A549 (cell line): ENCODE measurements at regions not wholly inside any gene's neighbourhood (a gene's known extent, or its start where the extent isn't known, plus 50 kb on each side); places are given as distances from the start of the nearest gene placed in this dataset.
"Not testable (repeated sequence)": the region's sequence is repeated elsewhere in the genome, so short reads cannot be mapped to it uniquely, and the experiment has no call there.

Source experiments
- ATAC-seq, 2 experiments: fragments of 200-7000 bp in 1 of 2; fragments of >200 bp in 1 of 2; cut with Nextera tagmentation in 1 of 2; cut with Tn5 transposase in 1 of 2; 3 replicates each; pipeline versions ENCODE4 v1.8.0 to v1.9.1; 2018 to 2020; ENCODE audit warnings: mild to moderate bottlenecking in 1 of 2, moderate library complexity in 1 of 2
- CTCF ChIA-PET: fragments of 300-600 bp; sonication (Branson Sonifier 250); formaldehyde crosslinking; extraction: SDS; loops from one replicate; lab custom pipeline; 2021; ENCODE audit warnings: antibody characterized with exemption, inconsistent platforms; lab: Yijun Ruan, JAX
- POLR2A ChIA-PET: fragments of 350-600 bp; formaldehyde crosslinking; extraction: SDS; loops from one replicate; lab custom pipeline; 2021; ENCODE audit warnings: antibody characterized with exemption, inconsistent platforms; lab: Yijun Ruan, JAX
- DNase-seq, 2 experiments: peaks; one replicate each; pipeline versions ENCODE4 v3.0.0 to v3.0.0-alpha.2; 2011 to 2016; ENCODE audit warnings: low read depth in 1 of 2, low spot score in 1 of 2
- FAIRE-seq: peaks from 2 replicates; lab custom pipeline; 2011; peaks lifted over from hg19 to GRCh38; lab: Jason Lieb, UNC
- H3K27ac ChIP-seq, 2 experiments: fragments of >200 bp; sonication (Bioruptor Twin); formaldehyde crosslinking; 3 replicates each; pipeline ENCODE4 v1.5.1; 2016 to 2017
- H3K4me1 ChIP-seq: fragments of >200 bp; sonication (Bioruptor Twin); formaldehyde crosslinking; 3 replicates; pipeline ENCODE4 v1.6.1; 2016
- H3K4me2 ChIP-seq: fragments of >200 bp; sonication (Bioruptor Twin); formaldehyde crosslinking; 3 replicates; pipeline ENCODE4 v1.6.1; 2016
- H3K4me3 ChIP-seq: fragments of >200 bp; sonication (Bioruptor Twin); formaldehyde crosslinking; 3 replicates; pipeline ENCODE4 v1.5.1; 2016
- H3K9me3 ChIP-seq: fragments of >200 bp; sonication (Bioruptor Twin); formaldehyde crosslinking; 3 replicates; pipeline ENCODE4 v1.6.1; 2016
- ATOH8 ChIP-seq: fragments of 250-450 bp; sonication (Bioruptor Pico); IDR thresholded peaks from 2 replicates; pipeline ENCODE4 v1.5.0; 2020; ENCODE audit warnings: low read depth, mild to moderate bottlenecking, moderate library complexity
- BHLHE40 ChIP-seq: IDR thresholded peaks from 2 replicates; pipeline ENCODE4 v1.6.1; 2012; ENCODE audit warnings: low read depth, low read length, inconsistent platforms
- CBX8 ChIP-seq: fragments of 200-600 bp; sonication (generic); IDR thresholded peaks from 2 replicates; pipeline ENCODE4 v1.6.1; 2016
- CEBPB ChIP-seq, 2 experiments: fragments of >200 bp in 1 of 2; sonication (Bioruptor Twin) in 1 of 2; formaldehyde crosslinking in 1 of 2; IDR thresholded peaks; 2 replicates each; pipeline ENCODE4 v1.6.1; 2012 to 2016
- CHD4 ChIP-seq: fragments of 200-600 bp; sonication (generic); IDR thresholded peaks from 2 replicates; pipeline ENCODE4 v1.6.1; 2016; ENCODE audit warnings: antibody characterized with exemption, mild to moderate bottlenecking, borderline replicate concordance
- EHF ChIP-seq: fragments of 250-450 bp; sonication (Bioruptor Pico); IDR thresholded peaks from 2 replicates; pipeline ENCODE4 v1.5.0; 2020; ENCODE audit warnings: mild to moderate bottlenecking
- ELK1 ChIP-seq: fragments of 150-350 bp; IDR thresholded peaks from 2 replicates; pipeline ENCODE4 v1.6.1; 2014; ENCODE audit warnings: low read depth, mild to moderate bottlenecking, low read length
- FOSL2 ChIP-seq, 2 experiments: fragments of 450-650 bp in 1 of 2; fragments of >200 bp in 1 of 2; sonication (Bioruptor Twin) in 1 of 2; formaldehyde crosslinking; IDR thresholded peaks; 2 replicates each; pipeline versions ENCODE4 v1.5.0 to v1.6.1; 2016 to 2020; ENCODE audit warnings: mild to moderate bottlenecking in 1 of 2, moderate library complexity in 1 of 2
- JUN ChIP-seq, 2 experiments: fragments of >200 bp; sonication (Bioruptor Twin); formaldehyde crosslinking; IDR thresholded peaks; 2 replicates in 1 of 2; 3 replicates in 1 of 2; pipeline ENCODE4 v1.6.1; 2016 to 2017
- KDM5A ChIP-seq: fragments of 200-600 bp; sonication (generic); IDR thresholded peaks from 2 replicates; pipeline ENCODE4 v1.6.1; 2016; ENCODE audit warnings: antibody characterized with exemption, mild to moderate bottlenecking
- MAFK ChIP-seq: fragments of 450-650 bp; IDR thresholded peaks from 2 replicates; pipeline ENCODE4 v1.6.1; 2014; ENCODE audit not compliant: partially characterized antibody
- MAX ChIP-seq: IDR thresholded peaks from 2 replicates; pipeline ENCODE4 v1.6.1; 2012
- MAZ ChIP-seq: fragments of 150-350 bp; IDR thresholded peaks from 2 replicates; pipeline ENCODE4 v1.6.1; 2014; ENCODE audit warnings: antibody characterized with exemption, low read depth, low read length, borderline replicate concordance
- NPAS2 ChIP-seq: fragments of 250-450 bp; sonication (Bioruptor Pico); IDR thresholded peaks from 2 replicates; pipeline ENCODE4 v1.8.0; 2022; ENCODE audit warnings: mild to moderate bottlenecking, moderate library complexity, borderline replicate concordance
- POLR2AphosphoS2 ChIP-seq: conservative IDR thresholded peaks from 2 replicates; pipeline ENCODE4 v1.6.1; 2012; ENCODE audit warnings: low read length, improper control_type of control experiment, inconsistent platforms
- RAD21 ChIP-seq, 2 experiments: fragments of >200 bp in 1 of 2; sonication (Bioruptor Twin) in 1 of 2; formaldehyde crosslinking in 1 of 2; IDR thresholded peaks in 1 of 2; conservative IDR thresholded peaks in 1 of 2; 2 replicates in 1 of 2; 3 replicates in 1 of 2; pipeline ENCODE4 v1.6.1; 2012 to 2018; ENCODE audit warnings: inconsistent platforms in 1 of 2
- RARB ChIP-seq: fragments of 250-450 bp; sonication (Bioruptor Pico); IDR thresholded peaks from 2 replicates; pipeline ENCODE4 v1.8.0; 2021; ENCODE audit warnings: mild to moderate bottlenecking, moderate library complexity
- RCOR1 ChIP-seq: fragments of 150-350 bp; IDR thresholded peaks from 2 replicates; pipeline ENCODE4 v1.6.1; 2014; ENCODE audit warnings: antibody characterized with exemption, low read length, low read depth
- SMC3 ChIP-seq: fragments of >200 bp; sonication (Bioruptor Twin); formaldehyde crosslinking; IDR thresholded peaks from 3 replicates; pipeline ENCODE4 v1.6.1; 2018; ENCODE audit warnings: inconsistent platforms
- TP53 ChIP-seq: fragments of 250-450 bp; sonication (Bioruptor Pico); IDR thresholded peaks from 2 replicates; pipeline ENCODE4 v1.5.0; 2021; ENCODE audit warnings: mild to moderate bottlenecking, moderate library complexity
- USF2 ChIP-seq: fragments of 450-650 bp; IDR thresholded peaks from 2 replicates; pipeline ENCODE4 v1.6.1; 2014; ENCODE audit warnings: antibody characterized with exemption
- ZFP36 ChIP-seq: fragments of 450-650 bp; IDR thresholded peaks from 2 replicates; pipeline ENCODE4 v1.6.1; 2014; ENCODE audit warnings: borderline replicate concordance; ENCODE audit not compliant: partially characterized antibody
- ZNF302 ChIP-seq: fragments of 250-450 bp; sonication (Bioruptor Pico); IDR thresholded peaks from 2 replicates; pipeline ENCODE4 v1.9.0; 2021; ENCODE audit warnings: inconsistent platforms, mild to moderate bottlenecking, moderate library complexity
- WGBS: methylation state at CpG from one replicate; pipeline ENCODE4 v1.1.6; 2017; ENCODE audit errors: missing lambda C conversion rate; 5-methylcytosine and 5-hydroxymethylcytosine counted together

- H3K27ac ChIP-seq: peak overlapping the region in 1 of 2 experiments; percentile 2; a peak in 1 of 6 replicates
- CTCF ChIA-PET: interaction anchor here (1.2 kb wide), 1 partner anchor 216 kb away, joined by 6 read pairs; no protein-coding TSS in a partner anchor
- WGBS: 85% methylated on average over 4 of the region's 4 CpGs
- H3K9me3 ChIP-seq: no peaks in the 10 kb centered on the region
- no peak overlapping the region for H3K4me2 ChIP-seq
- H3K4me3 ChIP-seq: no peak overlapping the region
- peaks cover 14% of the 10 kb centered on the region; the same call in 2 of the 3 replicates for H3K4me1 ChIP-seq
- TF ChIP-seq CEBPB (IDR thresholded peaks at IDR 0.05) (no peak), ZFP36 (no peak), RCOR1 (no peak), ZNF302 (CRISPR knock-in tag) (no peak)
- POLR2A ChIA-PET: no interaction called here
- FAIRE-seq (no peak), DNase-seq (no peak), ATAC-seq (no peak)
Measured at GRCh38 chr4:40681600-40681999, 51.9 kb upstream of the RBM47 start.

- Histone ChIP-seq H3K4me3 (no peak overlapping the region), H3K4me2 (no peak overlapping the region)
- 86% methylated on average over 12 of the region's 12 CpGs for WGBS
- TF ChIP-seq ELK1 (no peak), RAD21 (conservative IDR thresholded peaks at IDR 0.05 in 1 of 2, IDR thresholded peaks at IDR 0.05 in 1 of 2) (no peak), BHLHE40 (no peak), TP53 (no peak), EHF (CRISPR knock-in tag) (no peak), ATOH8 (CRISPR knock-in tag) (no peak)
- TF ChIP-seq, all 56 proteins: peak for 0
- DNase-seq (no peak), ATAC-seq (no peak), FAIRE-seq (no peak)
- Histone ChIP-seq H3K27ac (no peak overlapping the region), H3K9me3 (no peaks in the 10 kb centered on the region), H3K4me1 (peaks cover 16% of the 10 kb centered on the region; the same call in 2 of the 3 replicates)
- POLR2A ChIA-PET: no interaction called here
- CTCF ChIA-PET: interaction anchor here (1.0 to 1.3 kb wide), 2 partner anchors 29 to 37 kb away, joined by 4 read pairs; no protein-coding TSS in a partner anchor
Measured at GRCh38 chr4:40682290-40683101, 52.8 kb upstream of the RBM47 start.

- H3K4me2 ChIP-seq, DNase-seq, H3K9me3 ChIP-seq, H3K4me3 ChIP-seq, POLR2A ChIA-PET, ATAC-seq, H3K27ac ChIP-seq, FAIRE-seq: not testable (repeated sequence)
- CTCF ChIA-PET: interaction anchor here (0.6 to 1.3 kb wide), 3 partner anchors 9 to 366 kb away, joined by 3 to 4 read pairs (median 3); no protein-coding TSS in a partner anchor
- H3K4me1 ChIP-seq: peaks cover 26% of the 10 kb centered on the region
- 91% methylated on average over 12 of the region's 12 CpGs for WGBS
Measured at GRCh38 chr4:40683536-40684145, 54.0 kb upstream of the RBM47 start.

GRCh38 chr4:40684404-40684803 lies 54.7 kb upstream of the RBM47 start:
- H3K4me3 ChIP-seq: no peak overlapping the region
- POLR2A ChIA-PET: no interaction called here
- FAIRE-seq (no peak), ATAC-seq (no peak), DNase-seq (no peak)
- H3K27ac ChIP-seq: 0 out of 6 replicates have a peak overlapping the region, but pooled peaks of 1 of the 2 experiments have one; percentile 11
- H3K4me2 ChIP-seq: no peak overlapping the region
- H3K9me3 ChIP-seq: no peaks in the 10 kb centered on the region
- 93% methylated on average over 3 of the region's 3 CpGs for WGBS
- CTCF ChIA-PET: interaction anchor here (1.0 kb wide), 1 partner anchor 8 kb away, joined by 3 read pairs; no protein-coding TSS in a partner anchor
- peaks cover 26% of the 10 kb centered on the region for H3K4me1 ChIP-seq
- TF ChIP-seq BHLHE40 (no peak), POLR2AphosphoS2 (no peak), FOSL2 (IDR thresholded peaks at IDR 0.05) (no peak), FOSL2 (CRISPR knock-in tag; IDR thresholded peaks at IDR 0.05) (no peak), KDM5A (no peak), RARB (CRISPR knock-in tag) (no peak), SMC3 (no peak), CHD4 (no peak), MAZ (no peak), MAX (no peak), CBX8 (no peak), NPAS2 (CRISPR knock-in tag) (no peak), ELK1 (no peak), JUN (IDR thresholded peaks at IDR 0.05) (no peak), MAFK (no peak), USF2 (no peak)
